Activated CD4-positive, alpha-beta T cell treated with anti-CD3 and anti-CD28 coated beads, Interleukin-2, Interleukin-4, amounts not matched to agents 100 ng/mL and 50 ng/mL, durations not matched to agents 16 hours and 8 hours (primary cell): ENCODE measurements at regions not wholly inside any gene's neighbourhood (a gene's known extent, or its start where the extent isn't known, plus 50 kb on each side); places are given as distances from the start of the nearest gene placed in this dataset.

Source experiments
- DNase-seq: peaks from one replicate; pipeline ENCODE4 v3.0.0-alpha.2; 2020; ENCODE audit warnings: low spot score

DNA sequence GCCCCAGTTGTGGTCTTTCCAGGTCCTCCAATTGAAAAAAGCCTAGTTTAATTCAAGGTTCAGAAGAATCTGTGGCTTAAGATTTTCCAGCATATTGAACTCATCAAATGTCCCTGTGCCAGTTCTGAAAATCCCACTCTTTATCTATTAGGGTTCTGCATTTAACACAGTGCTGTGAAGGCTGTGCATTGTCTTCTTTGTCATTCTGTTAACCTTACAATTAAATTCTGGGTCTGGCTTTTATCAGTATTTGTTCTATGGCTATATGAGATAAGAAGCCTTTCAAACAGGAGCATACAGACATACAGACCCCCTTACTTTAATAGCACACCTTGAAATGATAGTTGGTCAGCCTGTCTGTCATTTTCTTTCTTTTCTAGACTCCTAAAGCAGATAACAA is 362.1 kb upstream of the DACH1 start:
- no peak for DNase-seq

DNA sequence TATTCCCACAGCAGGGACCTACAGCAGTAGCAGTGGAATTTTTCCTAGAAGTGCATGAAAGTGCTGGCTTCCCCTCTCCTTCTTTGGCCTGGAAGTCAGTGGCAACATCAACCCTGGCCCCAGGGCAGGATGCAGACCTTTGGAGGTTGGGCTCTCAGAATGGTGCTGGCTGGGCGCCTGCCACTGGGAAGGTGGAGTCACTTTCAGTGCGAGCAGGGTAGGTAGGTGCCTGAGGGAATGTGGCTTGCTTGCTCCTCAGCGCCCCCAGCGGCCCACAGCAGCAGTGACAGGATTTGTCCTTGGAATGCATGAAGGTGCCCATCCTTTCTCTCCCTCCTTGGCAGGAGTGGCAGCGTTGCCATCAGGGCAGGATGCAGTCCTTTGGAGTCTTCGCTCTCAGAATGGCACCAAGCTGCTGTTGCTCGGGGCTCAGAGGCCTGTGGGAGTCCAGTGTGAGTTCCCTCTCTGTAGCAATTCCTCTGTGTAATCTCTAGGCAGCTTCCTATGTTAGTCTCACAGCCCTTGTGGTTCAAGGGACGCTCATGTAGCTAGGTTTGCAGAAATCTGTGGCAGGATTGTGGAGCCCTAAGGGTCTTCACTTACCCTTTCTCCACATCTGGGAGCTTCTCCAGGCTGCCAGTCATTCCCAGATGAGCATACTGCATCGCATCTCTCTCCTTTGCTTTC is 354.4 kb upstream of the DACH1 start:
- DNase-seq = peak; percentile 5

DNA sequence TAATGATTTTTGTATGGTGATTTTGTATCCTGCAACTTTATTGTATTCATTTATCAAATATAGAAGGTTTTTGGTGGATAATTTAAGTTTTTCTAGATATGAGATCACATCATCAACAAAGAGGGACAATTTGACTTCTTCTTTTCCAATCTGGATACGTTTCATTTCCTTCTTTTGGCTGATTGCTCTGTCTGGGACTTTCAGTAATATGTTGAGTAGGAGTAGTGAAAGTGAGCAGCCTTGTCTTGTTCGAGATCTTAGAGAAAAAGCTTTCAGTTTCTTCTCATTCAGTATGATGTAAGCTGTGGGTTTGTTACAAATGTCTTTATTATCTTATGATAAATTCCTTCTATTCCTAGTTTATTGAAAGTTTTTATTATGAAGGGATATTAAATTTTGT is 352.0 kb upstream of the DACH1 start:
- no peak for DNase-seq

DNA sequence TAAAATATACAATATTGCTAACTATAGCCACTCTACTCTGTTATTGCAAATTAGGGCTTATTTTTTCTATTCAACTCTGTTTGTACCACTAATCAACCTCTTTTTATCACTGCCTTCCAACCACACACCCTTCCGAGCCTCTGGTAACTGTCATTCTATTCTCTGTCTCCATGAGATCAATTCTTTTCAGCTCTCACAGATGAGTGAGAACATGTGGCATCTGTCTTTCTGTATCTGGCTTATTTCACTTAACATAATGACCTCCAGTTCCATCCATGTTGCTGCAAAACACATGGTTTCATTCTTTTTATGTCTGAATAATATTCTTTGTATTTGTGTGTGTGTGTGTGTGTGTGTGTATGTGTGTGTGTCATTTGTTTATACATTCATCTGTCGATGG is 350.1 kb upstream of the DACH1 start:
- DNase-seq = no peak

DNA sequence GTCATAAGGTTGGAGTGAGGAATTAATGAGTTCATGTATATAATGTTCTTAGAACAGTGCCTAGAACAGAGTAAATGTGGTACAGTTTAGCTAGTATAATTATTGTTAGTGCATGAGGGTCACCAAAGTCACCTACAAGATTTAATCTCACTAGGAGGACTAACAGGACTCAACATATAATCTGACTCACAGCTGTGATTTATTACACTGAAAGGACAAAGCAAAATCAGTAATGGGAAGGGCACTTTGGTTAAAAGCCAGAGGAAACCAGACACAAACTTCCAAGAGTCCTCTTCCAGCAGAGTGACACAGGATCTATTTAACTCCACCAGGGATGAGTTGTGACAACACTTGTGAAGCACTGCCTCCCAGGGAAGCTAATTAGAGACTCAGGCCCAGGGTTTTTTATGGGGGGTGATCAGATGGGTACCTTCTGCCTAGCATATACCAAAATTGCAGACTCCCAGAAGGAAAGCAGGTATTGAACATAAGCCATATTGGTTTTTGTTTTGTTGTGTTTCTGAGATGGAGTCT is 341.2 kb upstream of the DACH1 start:
- no peak for DNase-seq

DNA sequence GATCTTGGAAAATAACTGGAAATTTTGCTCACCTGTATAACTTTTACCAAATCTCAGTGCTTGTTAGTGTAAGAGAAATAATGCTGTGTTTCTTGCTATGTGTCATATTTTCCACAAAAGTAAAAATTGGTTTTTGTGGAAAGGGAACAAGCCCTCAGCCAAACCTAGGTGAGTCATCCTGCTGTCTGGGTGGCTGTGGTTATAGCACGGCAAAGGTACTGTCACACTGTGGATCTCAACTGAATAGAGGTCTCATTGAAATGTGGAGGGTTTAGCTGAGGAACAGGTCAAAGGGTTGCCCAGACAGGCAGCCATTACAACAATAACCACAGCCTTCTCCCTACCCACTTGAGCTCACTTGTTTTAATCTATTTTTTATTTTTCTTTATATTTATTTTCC is 338.8 kb upstream of the DACH1 start:
- DNase-seq = peak; percentile 1

DNA sequence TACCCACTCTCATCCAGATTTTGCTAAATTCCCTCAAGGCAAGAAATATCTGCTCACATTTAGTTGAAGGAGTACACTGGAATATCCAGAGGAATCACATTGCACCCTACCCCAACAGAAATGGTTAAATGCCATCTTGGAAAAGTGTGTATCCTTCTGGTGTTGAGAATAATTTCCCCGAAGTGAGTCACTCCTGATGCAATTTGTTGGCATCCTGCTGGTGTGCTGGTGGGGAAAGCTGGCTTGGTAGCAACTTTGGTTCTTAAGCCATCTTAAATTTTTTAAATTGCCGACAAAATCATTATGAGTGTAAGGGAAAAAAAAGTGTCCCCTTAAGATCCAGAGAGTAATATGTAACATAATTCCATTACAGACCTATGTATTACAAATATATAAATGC is 337.3 kb upstream of the DACH1 start:
- no peak for DNase-seq

DNA sequence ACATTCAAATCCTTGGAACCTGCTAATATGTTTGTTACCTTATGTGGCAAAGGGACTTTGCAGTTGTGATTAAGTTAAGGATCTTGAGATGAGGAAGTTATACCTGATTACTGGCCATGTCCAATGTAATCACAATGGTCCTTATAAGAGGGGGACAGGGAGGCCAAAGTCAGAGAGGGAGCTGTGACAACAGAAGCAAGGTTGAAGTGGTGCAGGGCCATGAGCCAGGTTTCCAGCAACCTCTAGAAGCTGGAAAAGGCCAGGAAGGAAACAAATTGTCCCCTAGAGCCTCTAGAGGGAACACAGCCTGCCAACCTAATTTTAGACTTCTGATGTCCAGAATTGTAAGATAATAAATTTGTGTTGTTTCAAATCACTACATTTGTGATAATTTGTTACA is 334.7 kb upstream of the DACH1 start:
- no peak for DNase-seq

DNA sequence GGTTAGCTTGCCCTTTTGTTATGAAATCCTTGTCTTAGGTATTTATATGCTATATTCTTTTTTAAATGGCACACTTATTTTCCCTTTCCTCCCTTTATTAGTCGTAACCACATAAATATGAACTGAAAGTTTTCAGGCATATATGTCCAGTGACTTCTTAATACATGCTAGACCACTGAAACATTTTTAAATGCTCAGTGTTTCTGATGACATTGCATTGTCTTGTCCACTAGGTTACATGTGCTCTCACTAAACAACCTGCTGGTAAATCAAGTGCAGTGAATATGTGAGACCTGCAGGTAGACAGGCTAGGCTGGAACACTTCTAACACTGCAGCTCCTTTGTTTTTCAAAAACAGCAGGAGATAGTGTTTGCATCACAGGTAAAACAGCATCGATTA is 332.6 kb upstream of the DACH1 start:
- no peak for DNase-seq

DNA sequence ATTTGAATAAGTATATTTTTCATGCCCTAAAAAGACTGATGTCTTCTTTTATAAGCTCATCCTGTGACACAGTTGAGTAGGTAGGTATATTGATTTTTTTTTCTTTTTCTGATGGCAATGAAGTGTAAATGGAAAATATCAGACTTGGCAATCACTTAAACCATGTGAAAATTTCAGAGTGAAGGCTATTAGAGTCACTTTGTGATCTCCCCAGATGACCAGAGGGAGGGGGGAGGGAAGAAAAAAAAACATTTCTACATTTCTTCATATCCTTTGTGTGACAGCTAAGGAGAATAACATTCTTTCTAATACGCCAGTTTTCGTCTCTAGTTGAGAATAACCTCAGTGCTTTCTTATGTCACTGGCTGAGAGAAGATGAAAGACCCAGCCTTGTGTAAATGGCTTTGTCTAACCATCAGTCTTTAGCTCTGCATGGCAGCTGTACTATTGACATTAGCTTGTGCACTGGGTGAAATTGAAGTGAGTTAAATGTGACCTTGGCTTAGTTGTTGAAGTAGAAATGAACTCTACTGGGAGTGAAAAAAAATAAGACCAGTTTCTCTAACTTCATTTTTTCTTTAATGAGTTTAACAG is 332.1 kb upstream of the DACH1 start:
- no peak for DNase-seq

DNA sequence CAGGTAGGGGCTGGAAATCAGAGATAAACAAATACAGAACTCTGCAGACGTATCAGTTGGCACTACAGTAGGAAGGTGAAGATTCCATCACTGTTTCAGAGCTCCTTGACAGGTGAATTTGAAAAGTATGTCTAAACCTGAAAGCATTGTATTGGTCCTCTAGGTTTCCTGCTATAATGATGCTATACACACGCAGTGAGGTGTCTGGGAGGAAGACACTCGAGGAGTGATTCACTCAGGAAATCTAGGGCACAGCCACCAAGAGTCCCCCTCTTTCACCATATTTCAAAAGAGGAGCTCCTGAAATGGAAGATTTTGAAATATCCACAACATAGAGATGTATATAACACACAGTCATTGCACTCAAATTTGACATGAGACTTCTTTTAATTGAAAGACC is 331.0 kb upstream of the DACH1 start:
- DNase-seq = no peak

DNA sequence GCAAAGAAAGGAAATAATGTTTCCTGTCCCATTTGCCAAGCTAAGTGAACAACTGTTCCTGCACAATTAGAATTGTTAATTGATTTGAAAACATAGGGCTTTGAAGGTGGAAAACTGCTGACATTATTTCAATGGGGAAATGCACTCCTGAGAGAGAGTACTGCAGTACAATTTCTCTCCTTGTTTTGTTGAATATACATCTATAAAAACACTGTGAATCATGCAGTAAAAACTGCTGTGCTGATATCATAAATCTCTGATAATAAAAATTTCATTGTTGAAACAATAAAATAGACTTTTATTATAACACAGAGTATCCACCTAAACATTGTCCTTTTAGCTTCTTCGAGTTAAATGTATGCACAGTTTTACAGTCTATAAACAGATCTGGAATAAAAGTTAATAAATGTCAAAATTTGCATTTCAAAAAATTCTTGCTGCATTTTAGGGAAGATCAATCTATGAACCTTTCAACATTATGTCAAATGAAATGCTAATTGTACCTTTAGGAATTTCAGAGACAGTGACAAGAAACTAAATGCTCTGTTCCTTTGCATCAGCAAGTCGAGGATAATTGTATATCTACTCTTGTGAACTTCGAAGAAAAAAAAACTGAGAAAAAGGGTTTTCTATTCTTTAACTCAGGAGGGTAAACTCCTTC is 328.2 kb upstream of the DACH1 start:
- no peak for DNase-seq

DNA sequence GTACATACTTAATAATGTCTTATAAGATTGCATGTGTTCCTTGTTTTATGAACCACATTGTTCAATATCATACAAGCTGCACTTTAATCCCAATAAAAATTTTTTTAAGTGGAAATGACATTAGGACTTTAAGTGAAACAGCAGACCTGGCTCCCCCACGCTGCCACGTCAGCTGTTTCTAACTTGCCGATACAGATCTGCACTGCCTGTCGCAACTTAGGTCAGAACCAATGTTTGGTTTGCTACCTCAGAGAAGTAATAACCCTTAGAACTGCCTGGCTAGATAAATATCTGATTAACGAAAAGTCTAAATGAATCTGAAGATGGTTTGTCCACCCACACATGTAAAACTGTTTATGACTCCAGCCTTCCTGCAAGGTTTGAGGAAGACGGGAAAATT is 327.5 kb upstream of the DACH1 start:
- DNase-seq = no peak

DNA sequence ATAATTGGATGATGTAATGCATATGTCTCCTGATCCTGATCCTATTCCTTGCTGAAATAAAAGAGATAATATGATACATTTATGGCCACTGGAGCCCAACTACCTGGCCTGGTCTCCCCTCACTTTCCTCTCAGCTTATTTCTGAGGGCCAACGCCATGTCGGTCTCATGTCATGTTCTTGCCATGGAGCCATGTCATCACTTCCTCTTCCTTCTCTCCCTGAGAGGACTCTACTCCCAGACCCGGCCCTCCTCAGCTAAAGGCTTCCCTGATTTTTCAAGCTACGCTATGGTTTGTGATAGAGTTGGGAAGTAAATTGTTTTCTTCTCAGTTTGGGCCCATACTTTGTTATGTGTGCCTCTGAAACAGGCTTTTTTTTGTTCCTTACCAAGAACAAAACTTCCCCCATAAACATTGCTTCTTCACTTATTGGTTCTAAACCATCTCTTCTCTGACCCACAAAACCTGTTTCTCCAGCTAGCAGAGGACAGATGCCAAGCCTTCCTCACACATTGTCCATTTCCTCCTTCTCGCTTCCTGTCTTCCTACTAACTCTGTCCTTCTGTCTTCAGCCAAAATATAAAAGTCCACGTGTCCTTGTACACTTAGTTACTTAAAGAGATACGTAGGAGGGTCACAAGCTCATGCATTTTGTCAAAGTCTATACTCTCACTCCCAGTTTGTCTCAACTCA is 319.9 kb upstream of the DACH1 start:
- DNase-seq = no peak

DNA sequence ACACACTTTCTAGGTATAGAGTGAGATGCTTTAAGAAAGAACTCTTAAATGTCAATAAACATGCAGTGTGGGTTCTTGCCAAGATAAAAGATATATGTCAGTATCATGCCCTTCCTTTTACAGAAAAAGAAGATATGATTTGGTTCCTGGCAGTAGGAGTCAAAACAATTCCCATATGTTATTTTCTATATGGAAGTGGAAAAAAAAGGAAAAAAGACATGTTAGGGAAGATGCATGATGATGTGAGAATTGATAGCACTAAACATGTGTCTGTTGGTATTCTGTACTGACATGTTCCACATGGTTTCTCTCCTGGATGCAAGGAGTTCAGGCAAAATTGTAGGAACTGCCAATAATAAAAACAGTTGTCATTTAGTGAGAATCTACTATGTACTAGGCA is 318.8 kb upstream of the DACH1 start:
- no peak for DNase-seq

DNA sequence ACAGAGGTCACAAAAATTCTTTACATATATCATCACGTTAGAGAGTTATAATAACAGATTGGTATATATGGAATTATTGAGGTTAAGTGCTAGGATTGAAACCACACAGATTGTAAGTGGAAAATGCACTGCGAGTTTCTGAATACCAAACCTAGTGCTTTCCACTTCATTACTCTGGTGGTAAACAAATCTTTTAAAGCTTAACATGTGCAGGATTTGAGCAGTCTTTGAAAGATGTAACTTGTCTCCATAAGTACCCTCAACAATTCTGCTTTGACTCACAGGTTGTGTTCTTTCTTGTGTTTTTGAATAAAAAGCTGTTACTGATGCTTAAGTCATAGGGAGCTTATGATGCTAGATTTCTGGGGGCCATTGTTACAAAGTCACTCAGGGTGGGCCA is 314.7 kb upstream of the DACH1 start:
- no peak for DNase-seq

DNA sequence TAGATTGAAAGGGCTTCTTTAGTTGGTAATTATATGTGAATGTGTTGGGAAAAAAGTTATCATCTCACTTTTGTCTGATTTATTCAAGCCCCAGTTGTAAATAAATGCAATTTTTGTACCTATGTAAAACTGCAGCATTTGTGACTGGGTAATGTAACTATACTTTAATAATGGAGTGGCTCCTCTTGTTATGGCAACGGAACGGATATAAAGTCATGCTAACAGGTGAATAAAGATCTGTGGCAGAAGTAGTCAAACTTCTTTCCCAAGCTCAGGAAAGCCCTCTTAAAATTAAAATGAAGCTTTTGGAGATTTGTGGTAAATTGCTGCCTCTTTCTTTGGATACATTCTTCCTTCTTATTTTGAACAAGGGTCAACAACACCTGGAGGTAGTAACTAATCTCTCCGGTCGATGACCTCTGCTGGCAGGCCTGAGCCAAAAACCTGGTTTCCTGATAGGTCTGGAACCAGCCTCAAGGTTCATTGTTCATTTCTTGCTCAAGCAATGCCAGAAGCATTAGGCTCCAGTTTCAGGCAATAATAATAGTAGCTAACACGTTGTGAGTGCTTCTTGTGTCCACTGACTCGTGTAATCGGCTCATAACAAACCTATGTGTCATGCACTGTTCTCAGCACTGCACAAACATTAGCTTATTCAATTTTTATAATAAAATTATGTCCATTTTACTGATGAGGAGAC is 313.4 kb upstream of the DACH1 start:
- no peak for DNase-seq

DNA sequence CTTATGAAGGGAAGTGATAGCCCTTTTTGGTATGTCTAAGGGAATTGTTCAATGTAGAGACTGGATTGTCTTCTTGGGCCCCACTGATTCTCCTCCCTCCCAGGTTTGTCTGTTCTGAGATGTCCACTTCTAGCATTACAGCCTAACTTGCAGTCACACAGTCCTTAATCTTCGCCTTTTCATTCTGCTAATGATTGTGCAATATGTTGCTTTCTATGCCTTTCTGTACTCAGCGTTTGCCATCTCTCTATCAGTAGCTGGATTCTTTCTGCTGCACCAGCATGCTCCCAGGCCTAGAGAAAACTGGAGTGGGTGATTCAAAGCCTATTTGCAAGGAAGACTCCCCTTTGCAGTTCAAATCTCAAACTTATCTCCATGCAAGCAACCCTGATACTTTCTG is 307.5 kb upstream of the DACH1 start:
- DNase-seq = no peak

DNA sequence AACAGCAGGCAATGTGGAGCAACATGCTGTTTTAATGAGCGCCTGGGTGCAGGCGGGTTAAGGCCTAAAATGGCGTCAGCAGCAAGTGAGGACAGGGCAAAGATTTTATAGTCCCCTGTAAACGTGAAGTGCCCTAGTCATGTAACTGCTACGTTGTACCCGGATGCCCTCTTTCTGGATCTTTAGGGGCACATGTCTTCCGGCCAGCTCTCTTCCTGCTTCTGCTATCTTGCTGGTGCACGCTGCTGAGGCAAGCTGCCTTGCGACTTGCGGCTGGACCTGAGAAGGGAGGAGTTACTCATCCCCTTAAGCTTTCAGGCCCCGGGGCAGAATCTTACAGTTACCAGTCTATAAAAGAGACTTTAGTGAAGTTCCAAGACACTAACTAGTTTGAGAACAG is 303.6 kb upstream of the DACH1 start:
- no peak for DNase-seq

DNA sequence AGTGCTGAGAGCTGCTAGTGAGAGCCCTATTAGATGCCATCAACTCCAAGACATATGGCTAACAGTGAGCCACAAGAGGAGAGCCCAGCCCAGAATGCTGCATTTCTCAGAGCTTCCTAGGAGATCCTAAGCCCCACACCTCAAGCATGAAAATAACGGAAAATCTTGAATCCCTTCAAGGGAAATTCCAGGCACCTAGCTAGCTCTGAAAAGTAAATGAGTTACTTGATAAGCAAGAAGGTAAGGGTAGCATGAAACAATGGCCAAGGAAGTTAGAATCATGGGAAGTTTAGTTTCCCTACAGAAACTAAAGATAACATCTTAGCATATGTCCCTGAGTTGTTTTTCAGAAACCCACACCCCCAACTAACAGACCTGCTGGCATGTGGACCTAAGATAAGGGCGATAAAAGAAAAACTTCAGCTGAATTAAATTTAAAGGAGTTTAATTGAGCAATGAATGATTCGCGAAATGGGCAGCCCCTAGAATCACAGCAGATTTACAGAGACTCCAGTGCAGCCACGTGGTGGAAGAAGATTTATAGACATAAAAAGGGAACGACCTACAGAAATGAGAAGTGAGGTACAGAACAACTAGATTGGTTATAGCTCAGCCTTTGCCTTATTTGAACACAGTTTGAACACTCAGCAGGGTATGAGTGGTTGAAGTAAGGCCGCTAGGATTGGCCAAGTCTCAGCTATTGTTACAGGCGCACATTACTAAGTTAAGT is 301.3 kb upstream of the DACH1 start:
- DNase-seq = no peak

DNA sequence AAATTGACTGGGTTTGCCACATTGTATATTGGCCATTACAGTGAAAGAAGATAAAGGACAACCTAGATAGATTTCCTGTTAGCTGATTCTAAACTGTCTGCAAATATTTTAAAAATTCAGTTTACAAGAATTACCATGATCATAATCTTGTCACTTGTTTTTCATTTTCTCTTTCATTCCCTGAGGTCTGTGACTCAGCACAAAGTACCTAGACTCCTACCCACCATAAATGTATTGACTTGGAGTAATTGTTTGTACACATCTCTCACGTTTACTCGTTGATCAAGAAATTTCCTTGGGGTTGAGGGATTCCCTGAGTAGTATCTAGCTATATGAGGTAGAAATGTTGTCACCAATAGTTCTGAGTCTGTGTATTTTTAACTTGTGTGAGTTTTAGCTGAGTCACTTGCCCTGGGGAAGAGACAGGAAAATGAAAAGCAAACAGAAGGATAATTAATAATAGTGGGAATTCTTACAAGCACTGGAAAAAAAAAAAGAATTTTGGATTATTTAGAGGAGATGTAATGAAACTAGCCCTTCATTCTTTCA is 299.2 kb upstream of the DACH1 start:
- DNase-seq = no peak
